ENCODE measurements at regions not wholly inside any gene's neighbourhood (a gene's known extent, or its start where the extent isn't known, plus 50 kb on each side); places are given as distances from the start of the nearest gene placed in this dataset.

- H3K27ac ChIP-seq (ENCODE audit: low read depth in 2 of 2, low read length in 1 of 2): no peak overlapping the region
- no peak overlapping the region for H3K4me2 ChIP-seq
- no peaks in the 10 kb centered on the region for H3K9me2 ChIP-seq
- H3K36me3 ChIP-seq (replicated peaks in 1 of 2; ENCODE audit: control insufficient read depth in 1 of 2, insufficient read depth in 2 of 2, low read length in 1 of 2): no peaks in the 10 kb centered on the region
- H4K20me1 ChIP-seq (ENCODE audit: insufficient read depth): no peaks in the 10 kb centered on the region
- no peak for DNase-seq
- H3K27me3 ChIP-seq (ENCODE audit: insufficient read depth): no peaks in the 10 kb centered on the region
- no peak overlapping the region for H3K4me3 ChIP-seq (ENCODE audit: low read depth in 2 of 2, low read length in 1 of 2)
- ChIA-PET POLR2A (no interaction called here), CTCF (no interaction called here)
- 12% methylated on average over 3 of the region's 3 CpGs for WGBS (ENCODE audit: low lambda C conversion rate)
- TF ChIP-seq ELF1 (IDR thresholded peaks at IDR 0.05): no peak
- no peak for TF ChIP-seq RAD21 (IDR thresholded peaks at IDR 0.05; ENCODE audit: low read length)
- TF ChIP-seq EZH2phosphoT487 (IDR thresholded peaks at IDR 0.05; ENCODE audit: borderline replicate concordance, low read depth): no peak
- TF ChIP-seq FOXM1 (IDR thresholded peaks at IDR 0.05; ENCODE audit: low read depth): no peak
- TF ChIP-seq SMC3 (IDR thresholded peaks at IDR 0.05; ENCODE audit: low read depth, low read length): no peak
- TF ChIP-seq MXI1 (IDR thresholded peaks at IDR 0.05; ENCODE audit: low read depth, low read length): no peak
- no peak for TF ChIP-seq EP300 (IDR thresholded peaks at IDR 0.05; ENCODE audit: borderline replicate concordance in 1 of 2, low read depth in 1 of 2, low read length in 1 of 2)
- TF ChIP-seq JUND (IDR thresholded peaks at IDR 0.05): no peak
- H3F3A ChIP-seq (replicated peaks; ENCODE audit: insufficient read depth): no peaks in the 10 kb centered on the region
- no peaks in the 10 kb centered on the region for H3K79me2 ChIP-seq (ENCODE audit: insufficient read depth)
- no peak overlapping the region for H3K9ac ChIP-seq
- no peaks in the 10 kb centered on the region for H3K4me1 ChIP-seq (ENCODE audit: control insufficient read depth in 1 of 2, insufficient read depth in 2 of 2, low read depth in 1 of 2, low read length in 1 of 2)
- no peak overlapping the region for H2AFZ ChIP-seq (ENCODE audit: low read depth)
- H3K9me3 ChIP-seq: no peaks in the 10 kb centered on the region; the same call in 1 of the 2 replicates
Measured at GRCh38 chr6:6951355-6951754, 156.4 kb upstream of the RREB1 start.

GRCh38 chr6:6952484-6952883 is 155.3 kb upstream of the RREB1 start:
- WGBS (ENCODE audit: low lambda C conversion rate): 91% methylated on average over 7 of the region's 33 CpGs
- CTCF ChIA-PET: no interaction called here

More at GRCh38 chr6:6952484-6952883, 155.3 kb upstream of the RREB1 start:
- Histone ChIP-seq H3K9me2 (no peaks in the 10 kb centered on the region), H3K9me3 (no peaks in the 10 kb centered on the region; the same call in 1 of the 2 replicates), H3K27me3 (ENCODE audit: insufficient read depth) (no peaks in the 10 kb centered on the region), H3K4me3 (ENCODE audit: low read depth in 2 of 2, low read length in 1 of 2) (no peak overlapping the region), H2AFZ (ENCODE audit: low read depth) (no peak overlapping the region), H3K79me2 (ENCODE audit: insufficient read depth) (no peaks in the 10 kb centered on the region), H3F3A (replicated peaks; ENCODE audit: insufficient read depth) (no peaks in the 10 kb centered on the region), H3K4me1 (ENCODE audit: control insufficient read depth in 1 of 2, insufficient read depth in 2 of 2, low read depth in 1 of 2, low read length in 1 of 2) (no peaks in the 10 kb centered on the region), H3K27ac (ENCODE audit: low read depth in 2 of 2, low read length in 1 of 2) (no peak overlapping the region), H3K4me2 (no peak overlapping the region), H4K20me1 (ENCODE audit: insufficient read depth) (no peaks in the 10 kb centered on the region), H3K9ac (no peak overlapping the region), H3K36me3 (replicated peaks in 1 of 2; ENCODE audit: control insufficient read depth in 1 of 2, insufficient read depth in 2 of 2, low read length in 1 of 2) (no peaks in the 10 kb centered on the region)
- DNase-seq: no peak
- TF ChIP-seq FOSL2 (IDR thresholded peaks at IDR 0.05; ENCODE audit: borderline replicate concordance, low read depth) (no peak), JUND (IDR thresholded peaks at IDR 0.05) (no peak), GATA2 (CRISPR knock-in tag; IDR thresholded peaks at IDR 0.05) (no peak), TEAD4 (IDR thresholded peaks at IDR 0.05; ENCODE audit: borderline replicate concordance, insufficient read depth) (no peak), ELF1 (IDR thresholded peaks at IDR 0.05) (no peak), SMC3 (IDR thresholded peaks at IDR 0.05; ENCODE audit: low read depth, low read length) (no peak), GABPA (IDR thresholded peaks at IDR 0.05; ENCODE audit: low read depth) (no peak), NRF1 (IDR thresholded peaks at IDR 0.05; ENCODE audit: low read depth, low read length) (no peak), EZH2phosphoT487 (IDR thresholded peaks at IDR 0.05; ENCODE audit: borderline replicate concordance, low read depth) (no peak), YY1 (IDR thresholded peaks at IDR 0.05; ENCODE audit: low read depth) (no peak), MXI1 (IDR thresholded peaks at IDR 0.05; ENCODE audit: low read depth, low read length) (no peak), CHD2 (IDR thresholded peaks at IDR 0.05; ENCODE audit: low read length, partially characterized antibody) (no peak), CTCF (IDR thresholded peaks at IDR 0.05) (no peak), RXRA (IDR thresholded peaks at IDR 0.05; ENCODE audit: borderline replicate concordance, low read depth) (no peak), USF2 (IDR thresholded peaks at IDR 0.05; ENCODE audit: borderline replicate concordance, low read depth, low read length) (no peak), REST (IDR thresholded peaks at IDR 0.05; ENCODE audit: low read depth, low read length) (no peak), FOXM1 (IDR thresholded peaks at IDR 0.05; ENCODE audit: low read depth) (no peak), MAX (IDR thresholded peaks at IDR 0.05; ENCODE audit: low read depth) (no peak), PBX3 (IDR thresholded peaks at IDR 0.05) (no peak), TCF12 (IDR thresholded peaks at IDR 0.05) (no peak)
- POLR2A ChIA-PET: interaction anchor here (0.6 kb wide), 1 partner anchor 11 kb away, joined by 3 read pairs; no protein-coding TSS in a partner anchor

Data from SK-N-SH (cell line).